Posterior vena cava (tissue), 2 donors: ENCODE measurements at regions not wholly inside any gene's neighbourhood (a gene's known extent, or its start where the extent isn't known, plus 50 kb on each side); places are given as distances from the start of the nearest gene placed in this dataset.

Source experiments
- DNase-seq: peaks from one replicate; pipeline ENCODE4 v3.0.0-alpha.2; 2020; ENCODE audit warnings: low spot score
- intact Hi-C, 2 donors: fragments of 100-400 bp; cut with DNase I; formaldehyde crosslinking; loops; one replicate each; pipeline versions ENCODE4 v1.14.1 to v1.14.2; 2022 to 2023
- donor health status: DM: yes; HTN: yes; CAD: no.
- donor health status: DM: yes; HTN: yes; CAD: no.

DNA sequence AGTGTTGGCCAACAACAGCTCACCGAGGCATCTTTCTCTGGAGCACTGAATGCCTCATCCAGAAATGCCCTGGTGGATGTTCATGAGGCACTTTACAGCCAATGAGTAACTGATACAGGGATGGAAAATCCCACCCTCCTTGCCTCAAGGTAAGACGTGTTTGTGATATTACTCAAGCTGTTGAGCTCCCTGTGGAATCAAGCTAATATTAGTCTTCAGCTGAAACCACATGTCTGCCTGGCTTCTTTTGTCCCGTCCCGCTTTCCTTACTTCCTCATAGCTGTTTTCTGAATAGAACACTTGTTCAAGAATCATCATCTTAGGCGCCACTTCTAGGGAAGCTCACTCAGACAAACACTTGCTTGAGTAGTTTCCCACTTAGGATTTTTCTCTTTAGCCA, 422.4 kb downstream of the INHBA start:
- intact Hi-C loops, result no loop called here
- no peak for DNase-seq

DNA sequence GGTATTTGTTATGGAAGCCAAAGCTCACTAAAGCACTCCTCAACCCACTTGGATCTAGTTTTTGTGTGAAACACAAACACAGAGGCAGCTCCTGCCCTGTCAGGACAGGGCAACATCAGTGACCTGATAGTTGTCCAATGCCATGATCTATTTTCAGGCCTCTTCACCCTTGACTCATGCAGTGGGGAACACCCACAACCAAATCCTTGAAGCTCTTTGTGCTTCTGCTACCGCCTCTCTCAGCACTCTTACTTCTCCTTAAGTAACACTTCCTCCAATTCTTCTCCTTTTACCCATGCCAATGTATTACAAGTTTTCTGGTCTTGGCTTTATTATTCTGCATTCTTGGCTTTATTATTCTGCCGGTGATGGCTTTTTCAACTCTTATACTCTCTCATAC, 425.3 kb downstream of the INHBA start:
- DNase-seq, result no peak
- intact Hi-C loops, result no loop called here

DNA sequence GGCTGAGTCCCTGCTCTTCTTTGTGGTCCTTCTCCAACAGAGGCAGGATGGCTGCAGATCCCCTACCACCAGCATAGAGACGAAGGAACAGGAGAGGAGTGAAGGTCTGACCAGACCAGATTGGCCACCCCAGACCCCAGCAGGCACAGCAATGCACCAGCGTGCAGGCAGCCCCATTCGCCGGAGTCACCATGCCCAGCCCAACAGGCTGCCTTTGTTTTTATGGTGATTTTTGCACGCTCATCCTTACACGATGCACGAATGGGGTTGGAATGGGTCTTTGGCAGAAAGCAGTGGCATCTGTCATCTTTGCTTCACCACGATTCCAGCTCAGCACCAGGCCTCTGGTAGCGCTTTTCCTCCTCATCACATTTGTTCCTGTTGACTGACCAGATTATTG, 427.6 kb downstream of the INHBA start:
- intact Hi-C loops, result no loop called here

DNA sequence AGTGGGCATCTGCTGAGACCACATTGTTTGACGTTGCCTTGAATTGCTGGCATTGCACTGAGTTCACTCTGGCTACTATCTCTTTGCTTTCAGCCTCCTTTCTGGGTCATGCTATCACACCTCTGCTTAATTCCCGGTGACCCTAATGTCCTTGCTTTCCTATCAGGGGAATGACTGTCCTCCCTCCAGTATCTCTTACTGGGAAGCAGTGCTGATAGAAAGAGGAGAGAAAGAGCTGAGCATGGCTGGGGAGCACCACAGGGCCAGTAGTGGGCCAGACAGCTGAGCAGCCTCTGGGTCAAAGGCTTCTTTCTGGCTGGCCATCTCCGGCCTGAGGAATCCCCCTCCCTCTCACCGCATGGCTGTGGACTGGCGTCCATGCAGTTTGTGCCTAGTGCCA, 428.7 kb downstream of the INHBA start:
- intact Hi-C loops, result no loop called here
- DNase-seq, result no peak

More for the DNA sequence above, 427.6 kb downstream of the INHBA start:
- no peak for DNase-seq

DNA sequence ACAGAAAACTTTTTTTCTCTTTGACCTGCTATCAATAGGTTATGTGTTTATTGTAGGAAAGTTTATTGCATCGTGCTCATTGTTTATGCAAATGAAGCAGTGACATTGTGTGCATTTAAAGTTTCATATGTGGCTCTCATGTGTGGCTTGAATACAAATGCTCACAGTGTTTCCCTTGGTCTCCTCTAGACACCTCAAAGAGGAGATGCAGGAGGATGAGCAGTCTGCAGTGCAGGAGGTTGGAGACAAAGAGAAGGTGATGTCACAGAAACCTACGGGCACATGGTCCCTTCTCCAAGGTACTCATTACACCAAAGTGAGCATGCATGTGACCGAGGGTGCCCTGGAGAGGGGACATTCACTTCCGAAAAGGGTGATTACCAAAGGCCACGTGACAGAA, 430.2 kb downstream of the INHBA start:
- intact Hi-C loops, result no loop called here

DNA sequence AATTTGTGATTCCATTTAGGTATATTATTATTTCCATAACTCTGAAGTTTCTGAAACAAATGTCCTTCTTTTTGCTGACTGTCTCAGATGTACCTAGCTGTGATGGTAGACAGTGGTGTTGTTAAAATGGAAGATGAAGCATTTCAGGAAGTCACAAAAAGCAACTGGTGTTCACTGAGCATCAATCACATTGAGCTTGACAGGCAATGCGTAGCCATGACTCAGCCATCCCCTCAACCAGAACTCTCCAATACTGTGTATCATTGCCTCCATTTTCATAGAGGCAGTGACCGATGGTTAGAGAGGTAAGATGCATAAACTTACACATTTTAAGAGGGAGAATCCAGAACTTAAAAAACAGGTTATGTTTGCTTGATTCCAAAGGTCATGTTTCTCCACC, 434.0 kb downstream of the INHBA start:
- no peak for DNase-seq
- intact Hi-C loops, result no loop called here

More for the DNA sequence above, 430.2 kb downstream of the INHBA start:
- DNase-seq, result no peak

DNA sequence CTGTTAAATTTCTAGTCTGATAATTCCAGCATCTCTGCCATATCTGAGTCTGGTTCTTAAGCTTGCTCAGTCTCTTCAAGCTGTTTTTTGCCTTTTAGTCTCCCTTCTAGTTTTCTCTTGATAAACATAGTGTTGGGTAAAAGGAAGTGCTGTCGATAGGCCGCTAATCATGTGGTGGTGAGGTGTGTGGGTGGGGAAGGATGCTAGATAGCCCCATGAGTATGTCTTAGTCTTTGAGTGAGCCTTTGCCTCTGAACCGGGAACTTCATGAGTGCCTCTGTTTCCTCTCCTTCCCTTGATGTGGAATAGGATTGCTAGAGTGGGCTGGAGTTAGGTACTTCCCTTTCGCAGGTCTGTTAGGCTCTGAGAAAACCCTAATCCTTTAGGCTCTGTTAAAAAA, 441.8 kb downstream of the INHBA start:
- no peak for DNase-seq
- intact Hi-C loops, result no loop called here

DNA sequence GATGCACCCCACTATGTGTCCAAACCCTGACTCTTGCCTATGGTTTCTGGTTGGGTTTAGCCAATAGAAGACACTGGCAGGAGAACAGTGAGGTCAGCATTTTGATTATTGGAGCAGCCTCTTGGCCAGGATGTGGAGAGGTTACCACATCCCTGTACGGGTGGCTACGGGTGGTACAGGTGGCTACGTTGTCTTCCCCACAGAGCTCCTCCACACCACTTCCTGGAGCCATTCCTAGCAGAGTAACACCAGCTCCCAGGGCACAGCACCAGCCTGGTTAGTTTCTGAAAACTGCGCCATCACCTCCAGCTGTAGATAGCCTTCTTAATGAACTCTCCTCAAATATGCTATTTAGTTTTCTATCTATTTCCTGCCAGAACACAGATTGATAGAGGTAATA, 445.2 kb downstream of the INHBA start:
- DNase-seq, result no peak
- intact Hi-C loops, result no loop called here

DNA sequence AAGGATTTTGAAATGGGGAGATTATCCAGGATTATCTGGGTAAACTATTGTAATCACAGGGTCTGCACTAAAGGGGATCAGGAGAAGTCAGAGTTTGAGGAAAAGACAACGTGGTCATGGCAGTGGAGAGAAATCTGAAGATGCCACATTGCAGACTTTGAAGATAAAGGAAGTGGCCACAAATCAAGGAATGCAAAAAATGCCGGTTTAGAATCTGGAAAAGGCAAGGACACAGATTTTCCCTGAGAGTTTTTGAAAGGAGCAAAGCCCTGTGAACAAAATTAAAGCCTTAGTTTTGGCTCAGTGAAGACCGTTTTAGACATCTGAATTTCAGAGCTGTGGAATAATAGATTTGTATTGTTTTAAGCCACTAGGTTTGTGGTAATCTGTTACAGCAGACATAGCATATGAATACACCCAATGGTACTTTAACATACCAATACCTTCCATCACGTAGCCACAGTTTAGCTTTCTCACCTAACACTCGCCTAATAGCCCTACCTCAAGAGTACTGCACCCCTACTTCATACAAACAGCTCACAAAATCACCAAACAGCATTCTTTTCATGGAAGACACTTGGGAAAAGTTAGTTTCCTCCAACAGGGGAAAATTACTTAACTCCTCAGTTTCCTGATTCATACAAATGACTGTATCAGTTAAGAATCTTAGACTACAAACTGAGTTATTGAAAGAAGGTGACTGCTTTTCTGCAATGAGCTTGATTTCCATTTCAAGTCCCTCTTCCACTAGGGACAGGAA, 446.5 kb downstream of the INHBA start:
- intact Hi-C loops, result no loop called here
- DNase-seq, result no peak

DNA sequence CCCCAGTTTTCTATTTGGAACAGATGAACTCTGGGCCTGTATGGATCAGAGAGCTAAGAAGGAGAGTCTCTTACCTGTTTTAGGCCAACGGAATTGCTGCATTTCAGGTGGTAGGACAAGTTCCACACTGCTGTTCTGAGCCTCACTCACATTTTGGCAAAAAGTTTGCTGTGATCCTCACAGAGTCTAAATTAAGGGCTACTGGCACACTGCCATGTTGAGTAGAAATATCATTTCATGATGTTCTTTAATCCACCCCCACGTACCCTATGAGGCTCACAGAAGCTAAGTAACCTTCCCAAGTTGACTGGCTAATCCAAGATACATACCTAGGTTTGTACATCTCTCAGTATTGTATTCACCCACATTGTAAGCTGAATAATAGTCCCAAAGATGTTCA, 447.2 kb downstream of the INHBA start:
- intact Hi-C loops, result no loop called here
- DNase-seq, result no peak

DNA sequence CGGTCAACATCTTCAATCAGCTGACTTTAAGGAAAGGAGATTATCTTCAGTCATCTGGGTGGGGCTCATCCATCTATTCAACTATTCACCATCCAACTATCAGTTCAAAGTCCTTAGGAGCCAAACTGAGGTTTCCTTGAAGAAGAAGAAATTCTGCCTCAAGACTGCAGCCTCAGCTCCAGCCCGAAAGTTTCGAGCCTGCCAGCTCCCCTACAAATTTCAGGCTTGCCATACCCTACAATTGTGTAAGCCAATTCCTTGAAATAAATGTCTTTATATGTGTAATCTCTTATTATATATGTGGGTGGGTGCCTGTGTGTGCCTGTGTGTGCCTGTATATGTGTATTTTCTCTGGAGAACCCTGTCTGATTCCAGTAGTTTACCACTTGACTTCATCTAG, 447.8 kb downstream of the INHBA start:
- intact Hi-C loops, result no loop called here
- DNase-seq, result no peak

DNA sequence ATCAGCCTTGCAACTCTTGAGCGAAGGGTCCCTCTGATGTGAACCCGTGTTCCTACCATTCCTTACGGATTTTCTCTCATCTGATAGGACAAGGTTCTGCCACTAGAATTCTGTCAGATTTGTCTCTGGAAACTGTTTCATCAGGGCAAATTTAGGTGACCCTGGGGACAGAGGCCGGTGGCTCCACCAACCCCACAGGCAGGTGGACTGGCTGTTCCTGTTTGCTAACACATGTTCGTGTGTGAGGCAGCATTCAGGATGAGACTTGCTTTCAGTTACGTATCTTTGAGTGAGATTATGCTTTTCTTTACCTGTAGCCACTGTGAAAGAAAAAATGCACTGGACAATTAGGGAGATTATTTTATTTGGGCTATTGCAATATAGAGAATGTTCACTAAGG, 449.9 kb downstream of the INHBA start:
- intact Hi-C loops, result no loop called here
- DNase-seq, result no peak

DNA sequence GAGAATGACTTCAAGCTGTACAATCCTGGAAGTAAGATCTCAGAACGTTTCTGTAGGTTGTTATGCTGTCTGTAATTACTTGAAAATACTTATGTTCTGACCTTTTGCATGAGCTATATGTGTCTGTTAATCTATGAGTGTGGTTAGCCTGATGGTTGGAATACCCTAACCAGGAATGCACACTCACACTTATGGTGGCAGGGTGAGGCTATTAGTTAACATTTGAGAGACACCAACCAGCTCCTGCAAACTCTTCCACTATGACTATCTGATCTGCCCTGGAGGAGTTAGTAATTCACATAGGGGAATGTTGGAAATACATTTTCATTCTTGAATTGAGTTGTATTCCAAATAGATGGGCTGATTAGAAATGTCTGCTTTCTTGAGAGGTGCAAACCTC, 450.3 kb downstream of the INHBA start:
- intact Hi-C loops, result no loop called here
- DNase-seq, result no peak

DNA sequence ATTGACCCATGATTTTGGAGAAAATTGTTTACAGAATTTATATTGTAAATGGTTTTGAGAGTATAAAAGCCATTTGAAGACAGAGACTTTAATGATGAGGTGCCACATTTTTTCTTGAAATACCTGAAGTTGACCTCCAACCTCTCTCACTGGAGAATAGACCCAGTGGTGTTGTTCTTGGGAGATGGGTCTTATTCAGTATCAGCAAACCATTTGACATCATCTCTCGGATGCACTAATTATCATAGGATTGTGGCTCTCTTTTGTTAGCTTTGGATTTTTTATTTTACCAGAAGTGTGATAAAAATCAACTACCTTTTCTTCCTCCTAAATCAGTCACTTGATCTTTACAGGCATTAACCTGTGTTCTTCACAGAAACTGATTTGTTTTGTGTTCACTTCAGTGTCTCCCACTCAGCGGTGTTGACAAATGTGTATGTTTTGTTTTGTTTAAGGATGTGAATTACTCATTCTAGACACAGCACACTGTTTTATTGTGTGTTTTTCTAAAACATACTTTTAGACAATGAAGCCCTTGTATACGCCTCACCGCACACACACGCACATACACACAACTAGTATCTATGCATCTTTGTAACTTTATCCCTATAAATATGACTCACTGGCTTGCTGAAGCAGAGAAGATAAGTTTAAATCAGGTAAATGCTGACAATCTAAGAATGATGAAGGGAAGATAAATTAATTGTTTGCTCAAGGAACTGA, 455.6 kb downstream of the INHBA start:
- DNase-seq, result no peak
- intact Hi-C loops, result no loop called here

DNA sequence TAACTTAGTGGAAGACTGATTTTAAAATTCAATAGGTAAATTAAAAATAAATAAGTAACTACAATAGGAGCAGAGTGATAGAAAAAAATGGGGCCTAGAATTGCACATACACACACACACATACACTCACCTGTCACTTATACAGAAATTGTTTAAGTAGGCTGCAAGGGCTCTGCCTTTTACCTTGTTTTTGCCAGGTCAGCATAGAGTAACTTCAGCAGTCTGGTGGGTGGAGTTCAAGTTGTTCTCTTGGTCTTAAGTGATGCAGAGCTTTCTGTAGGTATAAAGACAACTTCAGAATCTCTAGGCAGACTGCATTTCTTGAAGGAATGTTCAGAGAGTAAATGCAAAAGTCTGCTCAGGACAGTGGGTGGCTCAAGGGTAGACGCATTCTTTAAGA, 457.0 kb downstream of the INHBA start:
- intact Hi-C loops, result no loop called here
- DNase-seq, result no peak

DNA sequence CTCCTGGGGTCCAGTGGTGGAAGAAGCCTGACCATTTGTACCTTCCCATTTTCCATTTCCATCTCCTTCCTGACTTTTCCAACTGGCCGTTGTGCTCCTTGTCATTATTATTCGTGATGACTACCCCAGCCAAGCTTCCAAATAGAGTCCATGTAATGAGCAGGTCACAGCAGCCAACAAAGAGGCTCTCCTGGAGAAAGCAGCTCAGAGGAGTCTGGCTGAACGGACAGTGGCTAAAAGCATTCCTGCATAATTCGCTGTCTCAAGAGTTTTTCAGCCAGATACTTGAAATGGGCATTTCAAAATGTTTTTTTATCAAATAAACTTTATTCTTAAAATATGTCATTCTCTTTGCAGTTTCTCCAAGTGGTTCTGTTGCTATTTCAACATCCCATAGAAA, 458.6 kb downstream of the INHBA start:
- intact Hi-C loops, result no loop called here
- DNase-seq, result no peak

DNA sequence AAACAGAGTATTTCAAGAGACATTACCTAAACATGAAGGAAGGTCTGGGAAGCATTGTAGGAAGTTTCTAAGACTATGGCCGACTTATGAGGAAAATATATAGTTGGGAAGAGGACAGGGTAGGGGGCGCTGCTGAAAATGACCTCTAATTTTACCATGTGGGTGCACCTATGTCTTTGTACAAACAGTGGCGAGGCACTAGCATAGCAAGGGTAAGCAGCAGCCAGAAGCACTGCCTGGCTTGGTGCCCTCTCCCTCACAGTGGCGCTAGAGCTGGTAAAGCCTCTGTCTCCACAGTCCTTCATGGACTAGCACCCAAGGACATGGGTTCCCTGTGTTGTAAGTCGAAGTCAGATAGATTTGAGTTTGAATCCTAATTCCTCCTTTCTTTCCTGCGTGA, 461.2 kb downstream of the INHBA start:
- intact Hi-C loops, result no loop called here
- DNase-seq, result no peak

DNA sequence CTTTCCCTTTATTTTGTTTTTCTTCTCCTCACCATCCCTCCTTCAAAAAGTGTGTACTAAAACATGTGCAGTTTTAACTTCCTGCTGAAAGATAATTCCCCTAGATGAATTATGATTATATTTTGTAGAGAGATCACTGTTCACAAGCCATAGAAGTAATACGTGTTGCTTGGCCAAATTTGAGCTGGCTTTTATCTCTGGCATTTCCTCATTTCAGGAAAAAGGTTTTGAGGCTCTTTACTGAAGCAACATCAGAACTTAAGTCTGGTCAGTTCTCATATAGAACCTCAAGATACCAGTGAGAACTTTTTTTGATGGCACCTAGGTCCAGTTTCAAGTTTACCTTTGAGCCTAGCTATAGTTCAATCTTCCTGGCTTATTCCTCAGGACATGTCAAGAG, 463.3 kb downstream of the INHBA start:
- DNase-seq, result no peak
- intact Hi-C loops, result no loop called here

DNA sequence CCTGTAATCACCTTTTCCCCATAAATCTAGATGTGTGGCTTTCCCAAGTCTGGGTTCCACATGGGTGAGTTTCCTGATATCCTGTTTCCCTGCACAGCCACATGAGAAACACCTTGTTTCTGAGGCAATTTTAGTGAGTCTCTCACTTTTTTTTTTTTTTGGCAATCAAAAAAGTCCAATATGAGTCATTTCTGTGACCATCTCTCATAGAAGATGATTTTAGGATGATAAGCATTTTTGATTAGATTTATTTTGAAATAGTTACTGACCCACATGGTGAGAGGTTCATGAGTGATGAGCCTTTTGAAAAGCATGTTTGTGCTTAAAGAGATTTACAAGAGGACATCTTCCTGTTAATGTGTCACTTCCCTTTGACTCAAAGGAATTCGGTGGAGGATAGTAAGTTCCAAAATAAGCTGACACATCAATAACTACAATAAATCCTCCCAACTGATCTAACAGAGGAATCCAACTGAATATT, 464.0 kb downstream of the INHBA start:
- intact Hi-C loops, result no loop called here
- DNase-seq, result no peak

DNA sequence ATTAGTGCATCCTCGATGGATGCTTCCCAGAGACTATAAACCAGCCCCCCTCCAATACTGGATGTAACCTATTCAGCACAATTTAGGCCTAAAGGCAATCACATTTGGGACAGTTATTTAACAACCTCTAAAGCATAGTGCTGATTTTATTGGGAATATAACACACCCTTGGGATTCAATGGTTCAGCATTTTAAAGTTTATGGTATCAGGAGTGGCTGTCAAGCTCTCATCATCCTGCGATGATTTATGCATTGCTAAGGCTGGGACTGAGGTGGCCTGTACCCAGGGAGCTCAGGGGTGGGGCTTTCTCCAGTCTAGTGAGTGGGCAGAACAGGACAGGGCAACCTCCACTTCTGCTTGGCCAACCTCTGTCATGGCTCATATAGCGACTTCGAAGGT, 464.9 kb downstream of the INHBA start:
- intact Hi-C loops, result no loop called here
- DNase-seq, result no peak

DNA sequence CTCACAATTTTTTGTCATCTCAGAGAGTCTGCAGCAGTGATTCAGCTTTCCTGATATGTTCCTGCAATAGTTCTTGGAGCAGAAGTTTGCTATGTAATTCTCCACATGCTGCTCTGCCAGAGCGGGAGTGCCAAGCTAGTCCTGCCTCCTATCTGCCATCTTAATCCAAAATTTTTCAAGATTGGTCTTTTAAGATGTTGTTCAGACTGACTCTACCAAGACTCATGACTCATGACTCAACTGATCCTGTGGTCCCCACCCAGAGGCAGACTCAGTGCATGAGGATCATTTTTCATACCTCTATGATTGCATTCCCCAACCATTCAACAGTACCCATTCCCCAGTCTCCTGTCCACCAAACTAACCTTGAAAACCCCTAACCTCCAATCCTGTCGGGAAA, 470.8 kb downstream of the INHBA start:
- intact Hi-C loops, result no loop called here

More for the DNA sequence above, 470.8 kb downstream of the INHBA start:
- no peak for DNase-seq
